K562 (cell line): ENCODE measurements at regions not wholly inside any gene's neighbourhood (a gene's known extent, or its start where the extent isn't known, plus 50 kb on each side); places are given as distances from the start of the nearest gene placed in this dataset.

Source experiments
- ATAC-seq: fragments of 200-7000 bp; cut with Tn5 transposase; 3 replicates; pipeline ENCODE4 v1.9.1; 2020; ENCODE audit warnings: moderate library complexity
- BruUV-seq: library from RNA; stranded (reverse); fragments of 400-500 nt; replicated peaks from 2 replicates; lab custom pipeline; 2021; lab: Mats Ljungman, UMichigan
- CTCF ChIA-PET: fragments of 300-600 bp; formaldehyde crosslinking; extraction: SDS; loops from one replicate; lab custom pipeline; 2021; ENCODE audit warnings: low intra/inter-chr PET ratio; lab: Yijun Ruan, JAX
- POLR2A ChIA-PET: fragments of 300-600, 350-650 bp; sonication (Branson Sonifier 250); formaldehyde crosslinking; extraction: SDS; loops from one replicate; lab custom pipeline; 2021; ENCODE audit warnings: antibody characterized with exemption, inconsistent platforms; lab: Yijun Ruan, JAX
- DNase-seq, 4 experiments: peaks; one replicate each; pipeline versions ENCODE4 v3.0.0 to v3.0.0-alpha.2; 2011 to 2018; ENCODE audit warnings: low spot score in 3 of 4, mixed read lengths in 3 of 4; ENCODE audit errors: extremely low read depth in 1 of 4
- FAIRE-seq: peaks from 2 replicates; lab custom pipeline; 2011; peaks lifted over from hg19 to GRCh38; lab: Jason Lieb, UNC
- H2AFZ ChIP-seq: 2 replicates; pipeline ENCODE4 v1.6.0; 2011; ENCODE audit warnings: low read depth, low read length, control low read depth, inconsistent platforms
- H3K27ac ChIP-seq: fragments of 200-600 bp; 3 replicates; pipeline ENCODE4 v1.8.0; 2011; ENCODE audit warnings: low read depth, mild to moderate bottlenecking, control low read depth, inconsistent platforms, low read length, moderate library complexity, mixed read lengths; ENCODE audit errors: extremely low read depth
- H3K27me3 ChIP-seq, 2 experiments: fragments of 300-600 bp in 1 of 2; 2 replicates in 1 of 2; 3 replicates in 1 of 2; pipeline versions ENCODE4 v1.6.0 to v1.8.0; 2011; ENCODE audit warnings: inconsistent platforms in 2 of 2, low read length in 2 of 2, mild to moderate bottlenecking in 1 of 2, mixed read lengths in 1 of 2, moderate library complexity in 1 of 2; ENCODE audit not compliant: control insufficient read depth in 2 of 2, insufficient read depth in 2 of 2
- H3K36me3 ChIP-seq: fragments of 300-600 bp; 3 replicates; pipeline ENCODE4 v1.8.0; 2011; ENCODE audit warnings: mild to moderate bottlenecking, low read length, inconsistent platforms; ENCODE audit not compliant: control insufficient read depth, insufficient read depth
- H3K4me1 ChIP-seq, 2 experiments: fragments of 200-600 bp in 1 of 2; replicated peaks in 1 of 2; 2 replicates in 1 of 2; 3 replicates in 1 of 2; pipeline versions ENCODE4 v1.5.1 to v1.8.0; 2011; ENCODE audit warnings: inconsistent platforms in 2 of 2, low read length in 2 of 2, mild to moderate bottlenecking in 1 of 2, mixed read lengths in 1 of 2, moderate library complexity in 1 of 2; ENCODE audit not compliant: control insufficient read depth in 2 of 2, insufficient read depth in 2 of 2
- H3K4me2 ChIP-seq: 2 replicates; pipeline ENCODE4 v1.6.1; 2011; ENCODE audit warnings: low read length, control low read depth, inconsistent platforms, mixed read lengths; ENCODE audit not compliant: insufficient read depth
- H3K4me3 ChIP-seq: fragments of 200-600 bp; sonication (generic), shearing (Covaris generic); 2 replicates; pipeline ENCODE4 v1.5.1; 2016; ENCODE audit warnings: control low read depth, inconsistent platforms
- H3K79me2 ChIP-seq: fragments of 200-600 bp; 3 replicates; pipeline ENCODE4 v1.8.0; 2011; ENCODE audit warnings: low read length, inconsistent platforms; ENCODE audit not compliant: control insufficient read depth, insufficient read depth
- H3K9ac ChIP-seq, 2 experiments: 2 replicates each; pipeline versions ENCODE4 v1.6.0 to v1.6.1; 2011; ENCODE audit warnings: low read depth in 2 of 2, low read length in 2 of 2, control low read depth in 1 of 2, inconsistent platforms in 1 of 2, mild to moderate bottlenecking in 1 of 2, mixed read lengths in 1 of 2; ENCODE audit not compliant: insufficient read depth in 1 of 2
- H3K9me1 ChIP-seq: one replicate; pipeline ENCODE4 v1.6.0; 2011; ENCODE audit warnings: inconsistent platforms, mild to moderate bottlenecking, low read length, moderate library complexity; ENCODE audit not compliant: control insufficient read depth, insufficient read depth
- H3K9me3 ChIP-seq: replicated peaks from 2 replicates; pipeline ENCODE4 v1.5.1; 2011; ENCODE audit warnings: low read depth, low read length, inconsistent platforms; ENCODE audit not compliant: control insufficient read depth, insufficient read depth
- H4K20me1 ChIP-seq: replicated peaks from 2 replicates; pipeline ENCODE4 v1.6.1; 2011; ENCODE audit warnings: low read length, inconsistent platforms, mixed read lengths; ENCODE audit not compliant: control insufficient read depth, insufficient read depth
- BCL6 ChIP-seq: fragments of 250-450 bp; sonication (Bioruptor Pico); IDR thresholded peaks from 2 replicates; pipeline ENCODE4 v1.4.0; 2020
- CHD1 ChIP-seq: fragments of 200-600 bp; sonication (generic); IDR thresholded peaks from one replicate; pipeline ENCODE4 v1.6.1; 2012; ENCODE audit warnings: mild to moderate bottlenecking, moderate library complexity, low read length, inconsistent platforms
- CHD4 ChIP-seq: fragments of 200-600 bp; sonication (generic); IDR thresholded peaks from 3 replicates; pipeline ENCODE4 v1.6.1; 2012; ENCODE audit warnings: low read depth, mild to moderate bottlenecking, mixed read lengths, low read length, inconsistent platforms; ENCODE audit not compliant: insufficient read depth, insufficient replicate concordance, poor library complexity, severe bottlenecking
- CREB1 ChIP-seq, 2 experiments: sonication (generic) in 1 of 2; formaldehyde crosslinking in 1 of 2; IDR thresholded peaks; 2 replicates each; pipeline versions ENCODE4 v1.6.1 to v1.8.0; 2012 to 2022; ENCODE audit warnings: inconsistent platforms in 1 of 2, mild to moderate bottlenecking in 1 of 2, missing genetic modification reagents in 1 of 2, moderate library complexity in 1 of 2
- DACH1 ChIP-seq: fragments of 450-650 bp; IDR thresholded peaks from 2 replicates; pipeline ENCODE4 v1.6.1; 2018; ENCODE audit not compliant: partially characterized antibody
- EHMT2 ChIP-seq: fragments of 450-650 bp; IDR thresholded peaks from 2 replicates; pipeline ENCODE4 v1.6.1; 2018; ENCODE audit warnings: antibody characterized with exemption
- ETS2 ChIP-seq: IDR thresholded peaks from 2 replicates; pipeline ENCODE4 v1.6.1; 2016; ENCODE audit warnings: borderline replicate concordance, missing genetic modification characterization, mild to moderate bottlenecking, moderate library complexity, missing compliant biosample characterization; ENCODE audit not compliant: poor library complexity, severe bottlenecking
- HDAC2 ChIP-seq: fragments of 450-650 bp; IDR thresholded peaks from 2 replicates; pipeline ENCODE4 v1.6.1; 2016; ENCODE audit warnings: mild to moderate bottlenecking
- HDAC3 ChIP-seq: fragments of 450-650 bp; IDR thresholded peaks from 2 replicates; pipeline ENCODE4 v1.6.1; 2018; ENCODE audit warnings: borderline replicate concordance, mild to moderate bottlenecking, moderate library complexity; ENCODE audit not compliant: partially characterized antibody
- RFX1 ChIP-seq: fragments of 450-650 bp; IDR thresholded peaks from 2 replicates; pipeline ENCODE4 v1.6.1; 2016; ENCODE audit warnings: mild to moderate bottlenecking, moderate library complexity
- SIN3A ChIP-seq, 2 experiments: fragments of 150-350 bp in 1 of 2; IDR thresholded peaks; 2 replicates each; pipeline ENCODE4 v1.6.1; 2011 to 2016; ENCODE audit warnings: borderline replicate concordance in 2 of 2, low read depth in 2 of 2, low read length in 2 of 2, mild to moderate bottlenecking in 2 of 2, moderate library complexity in 2 of 2; ENCODE audit not compliant: control insufficient read depth in 1 of 2
- SMAD2 ChIP-seq: fragments of 150-350 bp; IDR thresholded peaks from 2 replicates; pipeline ENCODE4 v1.6.1; 2014; ENCODE audit warnings: low read depth, mild to moderate bottlenecking, low read length
- TEAD2 ChIP-seq: fragments of 450-650 bp; IDR thresholded peaks from 2 replicates; pipeline ENCODE4 v1.6.1; 2016; ENCODE audit warnings: missing genetic modification characterization, control low read depth, missing compliant biosample characterization
- WHSC1 ChIP-seq: IDR thresholded peaks from one replicate; pipeline ENCODE4 v1.6.1; 2012; ENCODE audit warnings: low read length, control low read depth, inconsistent platforms
- ZBTB2 ChIP-seq: fragments of 450-650 bp; IDR thresholded peaks from 2 replicates; pipeline ENCODE4 v1.6.1; 2016; ENCODE audit warnings: antibody characterized with exemption
- ZBTB43 ChIP-seq: sonication (generic); formaldehyde crosslinking; IDR thresholded peaks from 2 replicates; pipeline ENCODE4 v1.8.0; 2023; ENCODE audit warnings: mild to moderate bottlenecking, missing genetic modification reagents
- ZNF232 ChIP-seq: sonication (generic); formaldehyde crosslinking; IDR thresholded peaks from 2 replicates; pipeline ENCODE4 v1.8.0; 2022; ENCODE audit warnings: mild to moderate bottlenecking, missing genetic modification reagents
- ZNF239 ChIP-seq: fragments of 250-450 bp; sonication (Bioruptor Pico); IDR thresholded peaks from 2 replicates; pipeline ENCODE4 v1.4.0; 2020; ENCODE audit warnings: mild to moderate bottlenecking
- ZNF583 ChIP-seq: fragments of 250-450 bp; sonication (Bioruptor Pico); IDR thresholded peaks from 2 replicates; pipeline ENCODE4 v1.4.0; 2020
- WGBS: fragments of 100-300 bp; shearing (Covaris generic); methylation state at CpG from one replicate; pipeline ENCODE4 v1.1.6; 2016; ENCODE audit warnings: low coverage, mixed read lengths; ENCODE audit not compliant: insufficient coverage; ENCODE audit errors: missing lambda C conversion rate; 5-methylcytosine and 5-hydroxymethylcytosine counted together
- in situ Hi-C: fragments of 300-500 bp; cut with MboI; formaldehyde crosslinking; loops from 4 replicates; pipeline ENCODE4 v1.15.0; 2018; ENCODE audit warnings: inconsistent platforms, mixed read lengths
- intact Hi-C: fragments of 100-400 bp; cut with micrococcal nuclease; formaldehyde crosslinking; loops from 2 replicates; pipeline ENCODE4 v1.14.2; 2022

GRCh38 chr12:124397399-124397679, 102.4 kb downstream of the RFLNA start:
- Histone ChIP-seq H4K20me1 (0 out of 2 replicates have a peak, but pooled peaks cover 7% of the 10 kb centered on the region), H3K4me2 (no peak overlapping the region), H3K9me1 (no peaks in the 10 kb centered on the region), H3K4me1 (peaks cover 0 to 41% of the 10 kb centered on the region in 2 experiments; a peak in 2 of 5 replicates), H3K27me3 (no peaks in the 10 kb centered on the region), H3K9ac (peak overlapping the region in 1 of 2 experiments; percentile 71; a peak in 2 of 4 replicates), H3K9me3 (no peaks in the 10 kb centered on the region), H3K4me3 (no peak overlapping the region), H3K36me3 (peaks cover 70% of the 10 kb centered on the region; the same call in 2 of the 3 replicates), H3K27ac (no peak overlapping the region), H2AFZ (no peak overlapping the region), H3K79me2 (no peaks in the 10 kb centered on the region)
- DNase-seq, result no peak
- no TSS peak for BruUV-seq
- ATAC-seq, result no peak
- intact Hi-C loops, result no loop called here
- WGBS, result 68% methylated on average over 7 of the region's 7 CpGs
- ChIA-PET POLR2A (interaction anchor here (1.3 kb wide), 1 partner anchor 12 kb away, joined by 4 read pairs; no protein-coding TSS in a partner anchor), CTCF (no interaction called here)
- no peak for FAIRE-seq
- TF ChIP-seq EHMT2 (no peak), SIN3A (IDR thresholded peaks at IDR 0.05; ENCODE audit: borderline replicate concordance in 2 of 2, control insufficient read depth in 1 of 2, low read depth in 2 of 2, low read length in 2 of 2) (no peak), CHD4 (no peak), HDAC3 (no peak), CREB1 (IDR thresholded peaks at IDR 0.05) (no peak), CREB1 (CRISPR knock-in tag; IDR thresholded peaks at IDR 0.05) (no peak), BCL6 (CRISPR knock-in tag) (no peak), ZBTB2 (no peak), RFX1 (no peak), SMAD2 (no peak), HDAC2 (no peak), ZNF239 (CRISPR knock-in tag) (no peak), ETS2 (tag) (no peak), WHSC1 (no peak), ZNF583 (no peak), ZBTB43 (CRISPR knock-in tag) (no peak), DACH1 (no peak), ZNF232 (CRISPR knock-in tag) (no peak), CHD1 (no peak), TEAD2 (tag) (no peak)
- TF ChIP-seq, all 486 proteins: peak for 0
- in situ Hi-C loops, result no loop called here
